GM12891 (cell line): ENCODE measurements at regions not wholly inside any gene's neighbourhood (a gene's known extent, or its start where the extent isn't known, plus 50 kb on each side); places are given as distances from the start of the nearest gene placed in this dataset.

Experiments
- POLR2A ChIP-seq: IDR thresholded peaks from 2 replicates; pipeline ENCODE4 v1.6.1; 2011; ENCODE audit warnings: low read depth, low read length, control low read depth
- TAF1 ChIP-seq: IDR thresholded peaks from 2 replicates; pipeline ENCODE4 v1.6.1; 2011; ENCODE audit warnings: low read depth, low read length, control low read depth

GRCh38 chr22:27438271-27438980, 363.1 kb downstream of the MN1 start:
- TF ChIP-seq POLR2A (no peak), TAF1 (no peak)
